WTC11 (cell line): ENCODE measurements at regions not wholly inside any gene's neighbourhood (a gene's known extent, or its start where the extent isn't known, plus 50 kb on each side); places are given as distances from the start of the nearest gene placed in this dataset.

Experiments
- ATAC-seq: fragments of 200-7000 bp; cut with Tn5 transposase; 2 replicates; pipeline ENCODE4 v1.10.0; 2021; ENCODE audit warnings: mild to moderate bottlenecking, moderate library complexity
- CTCF ChIA-PET: fragments of 300-600 bp; sonication (Branson Sonifier 250); formaldehyde crosslinking; loops from one replicate; lab custom pipeline; 2021; ENCODE audit warnings: antibody characterized with exemption; lab: Charles Lee
- POLR2A ChIA-PET: fragments of 350-600 bp; sonication (Branson Sonifier 250); formaldehyde crosslinking; loops from one replicate; lab custom pipeline; 2021; ENCODE audit warnings: antibody characterized with exemption; lab: Charles Lee
- DNase-seq: peaks from one replicate; pipeline ENCODE4 v3.0.0; 2021; ENCODE audit warnings: low spot score
- H3K27ac Mint-ChIP-seq: 2 replicates; pipeline ENCODE4 v1.8.0; 2021; ENCODE audit warnings: mixed read lengths
- H3K27me3 Mint-ChIP-seq: 2 replicates; pipeline ENCODE4 v1.8.0; 2021; ENCODE audit warnings: low read depth, mild to moderate bottlenecking, moderate library complexity, mixed read lengths
- H3K36me3 Mint-ChIP-seq: 2 replicates; pipeline ENCODE4 v1.8.0; 2021; ENCODE audit warnings: mixed read lengths
- H3K4me1 Mint-ChIP-seq: 2 replicates; pipeline ENCODE4 v1.8.0; 2022; ENCODE audit warnings: mixed read lengths
- H3K4me3 Mint-ChIP-seq: 2 replicates; pipeline ENCODE4 v1.8.0; 2021; ENCODE audit warnings: mild to moderate bottlenecking, moderate library complexity, mixed read lengths
- H3K9me3 Mint-ChIP-seq: 2 replicates; pipeline ENCODE4 v1.8.0; 2021; ENCODE audit warnings: mixed read lengths
- AR ChIP-seq: fragments of 250-450 bp; sonication (Bioruptor Pico); IDR thresholded peaks from 2 replicates; pipeline ENCODE4 v1.9.0; 2021; ENCODE audit warnings: mild to moderate bottlenecking
- ARID4B ChIP-seq: sonication (generic); formaldehyde crosslinking; IDR thresholded peaks from 2 replicates; pipeline ENCODE4 v1.8.0; 2023; ENCODE audit warnings: missing genetic modification reagents, mild to moderate bottlenecking, borderline replicate concordance
- ATF3 ChIP-seq: sonication (generic); formaldehyde crosslinking; conservative IDR thresholded peaks from 2 replicates; pipeline ENCODE4 v1.8.1; 2022; ENCODE audit warnings: mild to moderate bottlenecking, missing genetic modification reagents
- CREB1 ChIP-seq: sonication (generic); formaldehyde crosslinking; IDR thresholded peaks from 2 replicates; pipeline ENCODE4 v1.8.0; 2023; ENCODE audit warnings: mild to moderate bottlenecking, missing genetic modification reagents
- FOXJ3 ChIP-seq: sonication (generic); formaldehyde crosslinking; IDR thresholded peaks from 2 replicates; pipeline ENCODE4 v1.9.0; 2021; ENCODE audit warnings: missing genetic modification reagents, mild to moderate bottlenecking, borderline replicate concordance
- GRHL2 ChIP-seq: fragments of 250-450 bp; sonication (Bioruptor Pico); IDR thresholded peaks from 2 replicates; pipeline ENCODE4 v1.8.0; 2022; ENCODE audit warnings: mild to moderate bottlenecking, moderate library complexity; ENCODE audit not compliant: insufficient replicate concordance, severe bottlenecking
- IRF1 ChIP-seq: sonication (generic); formaldehyde crosslinking; IDR thresholded peaks from 2 replicates; pipeline ENCODE4 v1.8.0; 2023; ENCODE audit warnings: missing genetic modification reagents
- OVOL2 ChIP-seq: fragments of 250-450 bp; sonication (Bioruptor Pico); IDR thresholded peaks from 2 replicates; pipeline ENCODE4 v1.9.0; 2021; ENCODE audit warnings: mild to moderate bottlenecking, borderline replicate concordance
- PREB ChIP-seq: sonication (generic); formaldehyde crosslinking; IDR thresholded peaks from 2 replicates; pipeline ENCODE4 v1.8.1; 2022; ENCODE audit warnings: mild to moderate bottlenecking, missing genetic modification reagents, moderate library complexity, borderline replicate concordance
- TCF7 ChIP-seq: sonication (generic); formaldehyde crosslinking; IDR thresholded peaks from 2 replicates; pipeline ENCODE4 v1.8.0; 2022; ENCODE audit warnings: mild to moderate bottlenecking, low read depth, missing genetic modification reagents, moderate library complexity
- TEAD4 ChIP-seq: sonication (generic); formaldehyde crosslinking; IDR thresholded peaks from 2 replicates; pipeline ENCODE4 v1.8.0; 2022; ENCODE audit warnings: mild to moderate bottlenecking, missing genetic modification reagents
- ZNF138 ChIP-seq: sonication (generic); formaldehyde crosslinking; conservative IDR thresholded peaks from 2 replicates; pipeline ENCODE4 v1.8.1; 2022; ENCODE audit warnings: mild to moderate bottlenecking, moderate library complexity, missing genetic modification reagents
- ZNF317 ChIP-seq: sonication (generic); formaldehyde crosslinking; IDR thresholded peaks from 2 replicates; pipeline ENCODE4 v1.8.1; 2023; ENCODE audit warnings: low read depth, mild to moderate bottlenecking, moderate library complexity, missing genetic modification reagents, borderline replicate concordance

- TF ChIP-seq AR (CRISPR knock-in tag) (no peak), IRF1 (CRISPR knock-in tag) (no peak), FOXJ3 (no peak), TCF7 (no peak), ZNF138 (CRISPR knock-in tag) (no peak), ZNF317 (CRISPR knock-in tag) (no peak), PREB (CRISPR knock-in tag) (no peak)
Measured at GRCh38 chr12:97790281-97790680, 327.7 kb downstream of the RMST start (continued).

GRCh38 chr12:97797473-97797872, 334.9 kb downstream of the RMST start:
- no peak for ATAC-seq
- TF ChIP-seq ARID4B (CRISPR knock-in tag), result no peak
- TF ChIP-seq OVOL2 (CRISPR knock-in tag), result no peak
- TF ChIP-seq ZNF138 (CRISPR knock-in tag), result no peak
- TF ChIP-seq ATF3 (CRISPR knock-in tag), result no peak
- no peak for TF ChIP-seq CREB1 (CRISPR knock-in tag)
- no peak for TF ChIP-seq FOXJ3
- no peak for TF ChIP-seq PREB (CRISPR knock-in tag)
- no peak for TF ChIP-seq GRHL2 (CRISPR knock-in tag)
- TF ChIP-seq TEAD4, result no peak
- Mint-ChIP-seq H3K36me3 (peaks cover 11% of the 10 kb centered on the region), H3K9me3 (peaks cover 17% of the 10 kb centered on the region), H3K27me3 (no peaks in the 10 kb centered on the region), H3K4me3 (no peak overlapping the region), H3K4me1 (peaks cover 12% of the 10 kb centered on the region), H3K27ac (no peak overlapping the region)
- DNase-seq, result no peak
- ChIA-PET CTCF (no interaction called here), POLR2A (no interaction called here)
